ENCODE measurements at regions not wholly inside any gene's neighbourhood (a gene's known extent, or its start where the extent isn't known, plus 50 kb on each side); places are given as distances from the start of the nearest gene placed in this dataset.
"Not testable (repeated sequence)": the region's sequence is repeated elsewhere in the genome, so short reads cannot be mapped to it uniquely, and the experiment has no call there.

DNA sequence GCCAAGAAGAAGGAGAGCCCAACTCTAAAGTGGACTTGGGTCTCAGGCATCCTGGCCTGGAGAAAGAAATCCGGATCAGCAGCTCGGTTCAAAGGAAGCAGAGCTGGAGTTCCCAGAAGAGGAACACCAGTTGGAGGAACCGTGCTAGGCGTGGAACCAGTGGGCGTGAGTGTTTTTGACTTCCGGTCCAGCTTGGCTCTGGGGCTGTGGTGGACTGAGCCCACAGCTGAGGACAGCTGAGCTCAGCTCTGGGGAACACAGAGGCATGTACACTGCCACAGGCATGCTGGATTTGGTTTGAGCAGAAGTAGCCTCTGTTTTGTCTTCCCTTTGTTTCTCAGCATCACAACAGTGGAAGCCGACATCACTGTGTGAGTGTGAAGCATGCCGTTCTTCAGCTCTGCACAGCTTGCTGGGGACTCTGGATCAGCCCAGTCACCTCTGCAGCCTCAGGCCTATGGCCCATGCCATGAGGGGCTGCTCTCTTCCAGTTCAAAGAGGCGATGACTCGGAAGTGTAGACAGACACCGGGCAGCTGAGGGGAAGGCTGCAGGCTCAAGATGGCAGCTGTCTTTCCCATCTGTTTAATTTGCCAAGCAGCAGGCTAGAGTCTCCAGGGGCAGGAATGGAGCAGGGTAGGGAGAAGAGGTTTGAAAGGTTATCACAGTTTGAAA, 185.8 kb upstream of the UBE3A start:
- no peak for DNase-seq (ENCODE audit: low read depth)

DNA sequence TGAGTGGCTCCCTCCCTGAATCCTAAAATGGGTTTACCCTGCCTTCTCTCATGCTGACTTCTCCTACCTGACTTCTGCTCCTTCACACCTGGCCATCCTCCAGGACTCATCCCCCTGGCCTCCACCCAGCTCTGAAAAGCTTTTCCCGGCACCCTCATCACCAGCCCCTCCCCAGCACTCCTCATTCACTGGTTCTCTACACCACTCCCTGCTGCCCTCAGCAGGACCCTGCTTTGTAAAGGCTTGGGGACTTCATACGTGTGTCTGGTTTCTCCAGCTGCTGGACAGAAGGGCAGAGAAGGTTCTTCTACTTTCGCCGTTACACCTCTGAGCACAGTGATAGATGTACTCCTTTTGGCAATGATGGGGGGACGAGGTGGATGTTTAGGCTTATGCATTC, 184.9 kb upstream of the UBE3A start:
- no peak for DNase-seq (ENCODE audit: low read depth)

DNA sequence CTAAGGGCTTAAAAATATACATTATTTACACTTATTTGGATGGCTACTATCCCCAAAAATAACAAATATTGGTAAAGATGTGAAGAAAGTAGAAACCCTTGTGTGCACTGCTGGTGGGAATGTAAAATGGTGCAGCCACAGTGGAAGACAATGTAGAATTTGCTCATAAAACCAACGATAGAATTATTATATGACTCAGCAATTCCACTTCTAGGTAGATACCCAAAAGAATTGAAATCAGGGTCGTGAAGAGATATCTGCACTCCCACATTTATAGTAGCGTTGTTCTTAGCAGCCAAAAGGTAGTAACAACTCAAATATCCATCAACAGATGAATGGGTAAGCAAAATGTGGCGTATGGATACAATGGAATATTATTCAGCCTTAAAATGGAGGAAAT, 181.6 kb upstream of the UBE3A start:
- DNase-seq (ENCODE audit: low read depth), result no peak

DNA sequence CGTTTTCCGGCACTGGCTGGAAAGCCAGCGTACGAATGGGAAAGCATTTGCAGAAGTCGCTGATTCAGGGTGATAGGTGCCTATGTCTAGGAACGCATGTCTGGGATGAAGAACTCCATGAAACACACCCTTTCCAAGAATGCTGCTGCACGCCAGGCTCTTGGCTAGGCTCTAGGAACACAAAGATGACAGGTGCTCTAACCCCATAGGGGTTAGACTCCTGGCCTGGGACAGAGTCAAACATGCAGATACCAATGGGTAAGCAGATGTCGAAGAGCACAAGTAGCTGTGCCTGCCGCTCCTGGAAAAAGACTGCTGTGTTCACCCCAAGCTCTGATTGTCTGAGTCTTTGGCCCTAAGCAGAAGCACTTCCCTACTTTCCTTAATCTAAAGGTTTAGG, 180.9 kb upstream of the UBE3A start:
- DNase-seq (ENCODE audit: low read depth), result no peak

DNA sequence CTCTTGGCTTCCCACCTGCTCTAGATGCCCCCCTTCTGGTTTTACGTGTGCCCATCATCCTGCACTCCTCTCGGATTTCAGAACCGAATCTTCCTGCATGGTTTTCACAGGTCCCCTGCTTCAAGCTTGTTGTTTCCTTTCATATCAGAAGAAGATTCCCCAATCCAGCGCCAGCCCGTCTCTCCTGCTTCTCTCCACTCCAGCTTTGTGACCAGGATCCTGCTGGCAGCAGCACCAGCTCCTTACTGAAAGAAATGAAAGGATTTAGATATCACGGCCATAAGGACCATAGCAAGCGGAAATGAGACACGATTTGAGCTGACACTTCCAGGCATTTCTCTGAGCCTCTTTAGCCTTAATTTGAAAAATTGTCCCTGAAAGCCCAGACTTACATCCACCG, 180.3 kb upstream of the UBE3A start:
- no peak for DNase-seq (ENCODE audit: low read depth)

DNA sequence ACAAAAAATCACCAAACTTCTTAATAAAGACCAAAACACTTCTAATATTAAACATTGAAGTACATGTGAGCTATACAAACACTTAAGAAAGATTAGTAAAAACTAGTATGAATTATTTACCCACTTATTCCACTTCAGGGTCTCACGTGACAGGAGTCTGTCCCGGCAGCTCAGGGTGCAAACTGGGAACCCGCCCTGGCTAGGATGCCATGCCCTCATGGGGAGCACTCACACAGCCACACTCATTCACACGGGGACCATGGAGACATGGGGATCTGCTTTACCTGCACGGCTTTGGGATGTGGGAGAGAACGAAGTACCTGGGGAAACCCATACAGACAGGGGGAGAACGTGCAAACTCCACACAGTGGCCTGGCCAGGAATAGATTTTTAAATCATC, 179.3 kb upstream of the UBE3A start:
- DNase-seq (ENCODE audit: low read depth), result no peak

DNA sequence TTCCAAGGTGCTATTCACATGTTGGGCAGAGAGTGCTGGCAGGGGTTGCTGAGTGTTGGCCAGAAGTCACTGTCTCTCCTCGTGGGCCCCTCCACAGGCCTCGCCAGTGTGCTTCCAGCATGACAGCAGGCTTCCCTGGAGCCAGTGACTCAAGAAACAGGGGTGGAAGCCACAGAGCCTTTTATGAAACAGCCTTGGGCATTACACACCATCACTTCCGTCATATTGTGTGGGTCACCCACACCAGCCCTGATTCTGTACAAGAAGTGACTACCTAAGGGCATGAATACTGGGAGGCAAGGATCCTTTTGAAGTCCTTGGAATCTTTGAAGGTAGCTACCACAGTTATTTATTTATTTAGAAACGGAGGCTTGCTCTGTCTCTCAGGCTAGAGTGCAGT, 177.6 kb upstream of the UBE3A start:
- no peak for DNase-seq (ENCODE audit: low read depth)

DNA sequence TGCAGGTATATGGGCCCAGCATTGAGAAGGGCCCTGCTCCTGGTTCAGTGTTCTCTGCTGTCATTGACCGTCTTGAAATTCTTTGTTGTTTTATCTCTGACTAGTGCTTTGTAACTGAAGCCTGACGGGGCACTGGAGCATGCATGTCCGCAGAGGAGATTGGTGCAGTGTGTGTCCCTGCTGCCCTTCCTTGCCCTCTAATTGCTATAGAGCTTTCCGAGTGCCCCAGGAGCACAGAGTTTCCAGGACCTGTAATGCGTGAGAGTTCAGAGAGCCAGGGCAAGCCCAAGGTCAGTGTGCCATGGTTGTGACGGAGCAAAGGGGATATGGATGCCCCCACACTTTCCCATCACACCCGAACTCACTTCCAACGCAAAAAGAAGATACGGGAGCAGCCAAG, 174.3 kb upstream of the UBE3A start:
- DNase-seq (ENCODE audit: low read depth), result no peak

DNA sequence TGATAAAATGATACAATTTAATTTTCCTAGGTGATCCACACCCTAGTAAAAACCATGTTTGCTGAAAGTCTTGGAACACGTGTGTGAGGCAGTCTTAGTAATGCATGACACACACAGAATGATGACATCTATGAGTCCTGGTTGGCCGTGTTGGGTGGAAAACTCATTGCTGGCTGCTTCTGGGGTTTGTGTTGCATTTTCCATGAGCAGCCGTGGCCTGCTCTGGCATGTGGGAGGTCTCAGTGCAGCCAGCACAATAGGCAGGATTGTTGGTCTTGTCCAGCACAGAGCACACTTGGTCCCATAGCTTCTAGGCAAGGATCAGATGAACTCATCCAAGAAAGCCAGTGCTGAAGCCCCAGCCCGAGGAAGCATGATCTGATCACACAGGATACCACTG, 172.8 kb upstream of the UBE3A start:
- DNase-seq (ENCODE audit: low read depth), result no peak

DNA sequence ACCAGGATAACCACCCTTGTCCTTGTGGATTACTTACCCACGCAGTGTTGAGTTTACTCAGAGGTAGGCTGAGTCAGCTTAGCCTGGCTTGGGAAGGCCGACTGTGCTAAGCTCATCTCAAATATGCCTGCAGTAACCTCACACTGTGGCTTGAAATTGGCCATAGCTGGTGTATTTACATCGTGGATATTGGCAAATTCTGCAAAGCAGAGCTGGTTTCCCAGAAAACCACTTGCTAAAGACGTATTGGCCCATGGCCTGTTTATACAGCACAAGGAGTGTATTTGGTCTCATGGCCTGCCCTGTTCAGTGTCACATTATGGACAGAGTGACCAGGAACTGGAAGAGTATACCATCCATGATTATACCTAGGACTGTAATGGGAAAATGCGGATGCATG, 170.5 kb upstream of the UBE3A start:
- DNase-seq (ENCODE audit: low read depth), result no peak

DNA sequence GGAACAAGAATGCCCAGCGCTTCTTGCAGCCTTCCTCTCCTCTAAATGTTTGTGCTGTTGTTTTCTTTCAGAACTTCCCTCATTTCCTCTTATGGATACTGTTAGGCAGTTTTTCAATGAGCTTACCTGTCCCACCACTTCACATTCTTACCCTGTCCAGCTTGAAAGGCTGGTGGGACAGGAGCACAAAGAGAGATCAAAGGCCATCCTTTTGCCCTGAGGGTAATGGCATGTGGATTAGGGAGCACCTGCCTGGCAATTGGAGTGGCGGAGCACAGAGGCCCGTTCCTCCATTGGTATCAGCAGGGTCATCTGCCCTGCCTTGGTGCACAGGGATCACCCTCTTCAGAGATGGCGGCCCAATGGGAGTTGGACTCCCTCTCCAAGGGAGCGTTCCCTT, 170.1 kb upstream of the UBE3A start:
- no peak for DNase-seq (ENCODE audit: low read depth)

DNA sequence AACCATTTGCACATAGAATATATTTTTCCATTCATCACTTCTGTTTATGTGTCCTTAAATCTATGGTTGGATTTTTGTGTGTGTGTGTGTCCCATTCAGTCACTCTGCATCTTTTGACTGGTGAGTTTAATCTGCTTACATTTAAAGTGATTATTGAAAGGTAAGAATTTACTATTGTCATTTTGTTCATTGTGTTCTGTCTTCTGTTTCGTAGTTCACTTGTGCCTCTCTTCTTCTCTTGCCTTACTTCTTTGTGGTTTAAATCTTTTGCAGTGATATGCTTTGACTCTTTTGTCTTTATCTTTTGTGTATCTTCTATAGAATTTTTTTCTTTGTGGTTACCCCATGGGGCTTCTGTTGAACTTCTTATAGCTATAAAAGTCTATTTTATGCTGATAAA, 166.3 kb upstream of the UBE3A start:
- DNase-seq (ENCODE audit: low read depth), result no peak

DNA sequence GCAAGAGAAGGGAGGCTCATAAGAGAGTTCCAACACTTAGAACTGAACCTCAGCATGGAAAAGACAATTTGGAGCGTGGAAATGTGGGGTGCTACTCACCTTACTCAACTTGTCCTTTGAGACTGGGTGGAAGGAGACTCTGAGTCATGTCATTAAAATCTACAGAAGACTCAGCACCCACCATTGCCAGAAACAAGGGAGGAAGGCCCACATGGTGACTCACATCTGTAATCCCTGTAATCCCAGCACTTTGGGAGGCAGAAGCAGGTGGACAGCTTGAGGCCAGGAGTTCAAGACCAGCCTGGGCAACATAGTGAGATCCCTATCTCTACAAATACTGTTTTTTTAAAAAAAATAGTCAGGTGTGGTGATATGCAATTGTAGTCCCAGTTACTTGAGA, 161.9 kb upstream of the UBE3A start:
- no peak for DNase-seq (ENCODE audit: low read depth)

DNA sequence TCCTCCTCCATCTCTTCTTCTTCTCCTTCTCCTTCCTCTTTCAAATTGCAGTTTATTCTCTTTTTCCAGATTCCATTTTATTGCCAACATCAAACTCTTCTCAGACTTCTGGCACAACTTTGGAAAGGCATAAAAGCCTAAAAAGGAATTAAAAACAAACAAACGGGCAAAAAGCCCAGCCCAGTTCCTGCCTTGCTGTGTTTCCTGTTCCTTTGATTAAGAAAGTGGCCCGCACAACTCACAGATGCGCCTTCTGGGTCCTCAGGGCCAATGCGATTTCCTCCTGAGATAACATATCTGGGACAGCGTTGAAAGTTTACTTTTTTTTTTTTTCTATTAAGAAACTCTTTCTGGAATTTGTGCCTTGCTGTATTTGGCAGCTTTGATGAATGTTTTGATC, 158.7 kb upstream of the UBE3A start:
- DNase-seq (ENCODE audit: low read depth), result no peak

DNA sequence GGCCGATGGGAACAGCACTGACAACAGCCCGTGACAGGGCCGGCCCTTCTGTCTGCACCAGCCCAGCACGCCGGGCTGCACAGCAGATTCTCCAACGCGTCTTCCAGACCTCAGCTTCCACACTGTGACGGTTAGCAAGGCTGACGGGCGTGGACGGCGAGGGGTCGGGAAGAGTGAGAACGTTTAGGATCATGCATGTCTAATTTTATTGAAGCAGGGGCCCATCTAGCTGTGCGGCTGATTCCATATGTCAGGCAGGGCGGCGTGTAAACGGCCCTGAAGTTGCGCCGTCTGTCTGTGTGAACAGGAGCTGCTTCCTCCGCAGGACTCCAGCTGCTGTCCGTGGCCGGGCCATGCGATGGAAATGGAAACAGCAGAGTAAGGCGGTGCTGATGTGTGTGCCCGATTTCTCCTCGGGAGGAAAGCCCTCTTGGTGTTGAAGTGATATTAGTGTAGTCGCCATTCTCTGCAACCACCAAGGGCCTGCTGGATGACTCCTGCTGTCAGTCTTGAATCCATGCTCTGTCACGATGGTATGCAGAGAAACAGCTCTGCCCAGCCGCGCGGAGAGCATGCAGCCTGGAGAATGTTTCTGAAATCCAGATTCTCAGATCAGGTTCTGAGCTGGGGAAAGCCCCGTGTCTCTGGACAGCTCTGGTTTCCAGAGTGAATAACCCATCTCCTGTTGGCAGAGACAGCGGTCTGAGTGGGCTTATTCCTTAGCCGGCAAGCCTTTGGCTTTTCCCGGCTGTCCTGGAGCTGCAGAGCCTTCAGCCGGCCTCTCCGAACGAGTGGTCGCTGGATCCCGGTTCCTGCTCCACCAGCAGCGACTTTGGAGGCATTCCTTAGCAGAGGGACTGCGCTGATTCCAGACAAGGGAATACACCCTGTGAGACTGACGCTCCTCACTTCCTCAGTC, 158.1 kb upstream of the UBE3A start:
- no peak for DNase-seq (ENCODE audit: low read depth)

DNA sequence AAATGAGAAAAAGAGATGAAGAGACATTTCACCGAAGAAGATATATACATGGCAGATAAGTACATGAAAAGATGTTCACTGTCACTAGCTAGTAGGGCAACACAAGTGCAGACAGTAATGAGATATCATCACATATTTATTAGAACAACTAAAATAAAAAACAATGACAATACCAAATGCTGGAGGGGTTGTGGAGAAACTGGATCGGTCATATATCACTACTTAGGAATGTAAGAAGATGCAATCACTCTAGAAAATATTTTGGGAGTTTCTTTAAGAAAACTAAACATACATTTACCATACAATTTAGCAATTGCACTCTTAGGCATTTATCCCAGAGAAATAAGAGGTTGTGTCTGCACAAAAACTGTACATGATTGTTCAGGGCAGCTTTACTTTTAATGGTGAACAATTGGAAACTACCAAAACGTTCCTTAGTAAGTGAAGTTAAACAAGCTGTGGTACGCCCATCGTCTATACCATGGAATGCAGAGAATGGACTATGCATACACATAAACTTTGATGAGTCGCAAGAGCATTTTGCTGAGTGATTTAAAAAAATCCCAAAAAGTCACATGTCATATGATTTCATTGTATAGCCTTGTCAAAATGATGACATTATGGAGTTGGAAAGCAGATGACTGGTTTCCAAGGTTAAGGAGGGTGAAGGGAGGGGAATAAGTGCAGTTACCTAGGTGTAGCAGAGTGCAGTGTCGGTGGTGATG, 149.0 kb upstream of the UBE3A start:
- DNase-seq (ENCODE audit: low read depth), result no peak

DNA sequence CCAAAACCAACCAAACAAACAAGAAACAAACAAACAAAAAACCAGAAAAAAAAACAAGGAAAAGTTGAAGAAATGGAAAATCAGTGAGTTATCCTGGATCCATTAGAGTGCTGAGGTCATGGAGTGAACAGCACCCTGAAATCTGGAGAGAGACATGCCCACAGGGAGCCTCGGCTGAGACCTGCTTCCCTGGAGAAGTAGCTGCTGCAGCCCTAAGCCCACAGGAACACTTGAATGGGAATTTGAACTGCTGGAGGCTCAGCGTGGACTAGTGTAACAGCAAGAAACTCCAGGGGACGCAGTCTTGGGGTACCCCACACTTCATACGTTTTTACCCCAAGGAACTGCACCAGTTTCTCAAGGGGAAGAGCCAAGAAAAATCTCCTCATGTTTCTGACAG, 144.1 kb upstream of the UBE3A start:
- DNase-seq (ENCODE audit: low read depth), result no peak

DNA sequence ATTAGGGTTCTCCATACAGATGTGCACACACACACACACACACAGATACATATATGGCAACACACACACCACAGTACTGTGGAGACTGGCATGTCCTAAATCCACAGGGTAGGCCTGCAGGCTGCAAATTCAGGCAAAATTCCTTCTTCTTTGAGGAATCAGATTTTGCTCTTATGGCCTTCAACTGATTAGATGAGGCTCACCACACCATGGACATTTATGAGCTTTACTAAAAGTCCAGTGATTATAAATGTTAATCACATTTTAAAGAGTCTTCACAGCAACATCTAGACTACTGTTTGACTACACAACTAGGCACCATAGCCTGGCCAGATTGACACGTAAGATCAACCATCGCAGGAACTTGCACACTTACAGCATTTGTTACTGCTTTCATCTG, 140.3 kb upstream of the UBE3A start:
- no peak for DNase-seq (ENCODE audit: low read depth)

DNA sequence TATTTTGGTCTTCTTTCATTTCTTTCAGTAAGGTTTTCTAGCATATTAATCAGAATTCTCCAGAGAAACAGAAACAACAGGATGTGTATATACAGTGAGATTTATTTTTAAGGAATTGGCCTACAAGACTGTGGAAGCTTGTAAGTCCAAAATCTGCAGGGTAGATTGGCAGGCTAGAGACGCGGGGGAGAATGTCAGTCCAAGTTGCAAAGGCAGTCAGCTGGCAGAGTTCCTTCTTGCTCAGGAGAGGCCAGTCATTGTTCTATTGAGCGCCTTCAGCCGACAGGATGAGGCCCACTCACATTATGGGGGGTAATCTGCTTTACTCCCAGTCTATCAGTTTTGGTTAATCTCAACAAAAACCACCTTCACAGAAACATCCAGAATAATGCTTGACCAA, 133.4 kb upstream of the UBE3A start:
- DNase-seq (ENCODE audit: low read depth), result no peak

DNA sequence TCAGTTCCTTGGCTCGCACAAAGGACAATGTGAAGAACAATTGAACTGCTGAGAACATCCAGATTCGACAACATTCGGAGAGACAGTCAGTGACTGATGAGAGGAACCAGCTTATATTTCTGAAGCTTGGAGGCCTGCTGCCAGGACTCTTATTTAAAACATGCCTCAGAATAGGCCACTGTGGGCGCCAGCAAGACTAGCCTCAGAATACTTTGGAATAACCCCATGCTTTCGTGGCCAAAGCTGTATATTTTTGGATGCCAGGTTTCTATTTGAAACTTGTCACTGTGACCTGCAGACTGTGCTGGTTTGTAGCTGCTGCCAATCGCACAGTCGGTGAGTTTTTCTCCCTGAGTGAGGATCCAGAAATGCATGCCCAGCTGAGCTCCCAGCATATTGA, 129.9 kb upstream of the UBE3A start:
- DNase-seq (ENCODE audit: low read depth), result no peak

DNA sequence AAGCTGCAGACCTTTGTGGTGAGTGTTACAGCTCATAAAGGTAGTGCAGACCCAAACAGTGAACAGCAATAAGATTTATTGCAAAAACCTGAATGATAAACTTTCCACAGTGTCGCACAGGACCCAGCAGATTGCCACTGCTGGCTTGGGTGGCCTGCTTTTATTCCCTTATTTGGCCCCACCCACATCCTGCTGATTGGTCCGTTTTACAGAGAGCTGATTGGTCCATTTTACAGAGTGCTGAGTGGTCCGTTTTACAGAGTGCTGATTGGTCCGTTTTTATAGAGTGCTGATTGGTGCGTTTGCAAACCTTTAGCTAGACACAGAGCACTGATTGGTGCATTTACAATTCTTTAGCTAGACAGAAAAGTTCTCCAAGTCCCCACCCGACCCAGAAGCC, 127.7 kb upstream of the UBE3A start:
- DNase-seq (ENCODE audit: low read depth), result not testable (repeated sequence)

DNA sequence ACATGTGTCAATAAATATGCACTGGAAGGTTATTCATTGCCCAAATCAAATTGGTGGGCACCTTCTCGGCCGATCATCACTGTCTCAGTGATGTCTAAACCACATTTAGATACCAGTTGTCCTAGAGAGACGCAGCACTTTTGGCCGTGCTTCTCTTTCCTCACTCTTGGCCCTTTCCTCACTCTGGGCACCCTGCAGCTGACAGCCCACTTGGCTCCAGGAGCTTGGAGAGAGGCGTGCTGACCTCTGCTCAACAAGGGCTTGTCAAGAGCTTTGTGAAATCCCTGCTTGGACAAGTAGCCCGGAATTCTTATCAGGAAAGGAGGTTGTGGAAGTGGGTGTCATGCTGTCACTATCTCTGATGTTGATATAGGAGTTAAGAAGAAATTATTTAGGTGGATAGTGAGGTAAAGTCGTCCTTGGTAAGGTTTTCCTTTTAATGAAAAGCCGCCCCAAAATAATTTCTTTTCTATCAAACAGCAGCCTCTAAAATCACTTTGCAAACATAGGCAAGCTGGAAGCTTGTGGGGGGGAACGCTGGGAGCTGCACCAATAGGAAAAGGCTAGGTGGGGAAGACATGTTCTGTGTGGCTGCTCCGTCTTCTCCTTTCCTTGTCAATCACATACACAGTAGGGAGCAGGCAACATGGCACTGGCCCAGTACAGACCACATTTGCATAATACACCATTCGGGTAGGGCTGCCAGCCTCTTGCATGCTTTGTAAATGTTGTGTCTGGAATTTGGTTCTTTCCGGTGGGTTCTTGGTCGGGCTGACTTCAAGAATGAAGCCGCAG, 126.8 kb upstream of the UBE3A start:
- no peak for DNase-seq (ENCODE audit: low read depth)

All from CMK (cell line).